Anterior cingulate cortex (tissue), 58 donors: ENCODE measurements at regions not wholly inside any gene's neighbourhood (a gene's known extent, or its start where the extent isn't known, plus 50 kb on each side); places are given as distances from the start of the nearest gene placed in this dataset.
A peak's percentile ranks its signal among the peaks of the same experiment; 100 is the strongest.

ENCODE experiments used
- DNase-seq, 58 donors: peaks; one replicate each; lab custom pipeline; 2025; lab: John Stamatoyannopoulos, UW

DNA sequence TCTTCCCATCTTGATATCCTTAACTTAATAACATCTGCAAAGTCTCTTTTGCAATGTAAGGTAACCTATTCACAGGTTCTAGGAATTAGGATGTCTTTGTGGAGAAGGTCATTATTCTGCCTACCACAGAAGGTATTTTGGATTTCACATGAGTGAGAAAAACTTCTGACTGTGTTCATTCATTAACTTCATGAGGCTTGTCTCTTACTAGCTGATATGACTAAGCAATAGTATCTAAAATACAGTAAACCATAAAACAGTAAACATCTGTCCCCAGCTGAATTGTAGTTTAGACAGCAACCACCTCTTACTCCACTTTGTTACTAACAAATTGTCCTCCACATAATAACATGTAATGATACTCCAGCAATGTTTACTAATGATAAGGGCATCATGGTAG is 198.1 kb downstream of the SEC23A start:
- DNase-seq = no peak

DNA sequence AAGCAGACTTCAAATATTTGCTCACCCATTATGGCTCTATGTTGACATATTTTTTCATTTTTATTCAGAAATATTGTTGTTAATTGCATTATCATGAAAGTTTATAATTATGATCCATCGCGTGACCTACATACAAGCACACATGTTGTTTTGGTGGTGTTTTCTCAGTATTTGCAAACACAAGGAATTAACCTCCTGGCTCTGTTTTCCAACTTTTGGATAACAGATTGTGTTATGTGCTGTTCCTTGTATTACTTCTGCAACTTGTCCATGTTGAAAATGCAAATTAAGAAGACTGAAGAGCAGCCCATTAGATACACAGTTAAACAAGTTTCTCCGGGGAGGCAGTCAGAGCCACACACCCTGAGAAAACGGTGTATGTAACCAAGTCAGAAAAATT is 201.2 kb downstream of the SEC23A start:
- no peak for DNase-seq

DNA sequence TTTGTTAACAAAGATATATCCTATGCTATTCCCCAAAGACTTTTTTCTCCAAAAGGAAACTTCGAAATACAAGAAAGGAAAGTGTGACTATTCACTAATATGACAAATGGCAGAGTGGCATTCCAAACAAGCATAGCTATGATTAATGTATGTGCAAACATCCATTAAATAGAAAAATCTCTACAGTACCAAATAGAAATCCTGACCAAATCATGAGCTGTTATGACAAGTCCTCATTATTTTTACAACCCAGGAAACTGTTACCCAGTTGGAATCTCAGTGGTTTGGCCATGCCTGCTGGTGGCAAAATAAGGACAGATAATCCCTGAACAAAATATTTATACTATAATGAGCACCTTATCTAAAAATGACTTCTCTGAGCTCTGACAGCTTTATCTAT is 202.1 kb downstream of the SEC23A start:
- DNase-seq = no peak

DNA sequence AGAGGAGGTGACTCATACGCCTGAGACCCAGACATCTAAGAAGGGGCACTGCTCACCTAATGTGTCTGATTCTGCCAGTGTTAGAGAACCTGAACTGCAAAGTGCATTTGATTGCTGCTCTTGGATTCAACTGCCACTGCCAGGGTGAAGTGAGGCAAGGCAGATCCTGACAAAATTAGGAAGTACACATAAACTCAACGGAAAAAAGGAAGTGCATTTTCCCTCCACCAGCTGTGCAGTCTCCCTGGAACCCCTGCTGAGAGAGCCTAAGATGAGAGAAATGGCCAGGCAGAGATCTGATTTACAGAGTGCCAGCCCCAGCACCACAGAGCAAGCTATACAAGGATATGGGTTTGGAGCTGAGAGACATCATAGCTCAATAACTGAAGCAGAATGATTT is 215.3 kb downstream of the SEC23A start:
- DNase-seq = no peak

DNA sequence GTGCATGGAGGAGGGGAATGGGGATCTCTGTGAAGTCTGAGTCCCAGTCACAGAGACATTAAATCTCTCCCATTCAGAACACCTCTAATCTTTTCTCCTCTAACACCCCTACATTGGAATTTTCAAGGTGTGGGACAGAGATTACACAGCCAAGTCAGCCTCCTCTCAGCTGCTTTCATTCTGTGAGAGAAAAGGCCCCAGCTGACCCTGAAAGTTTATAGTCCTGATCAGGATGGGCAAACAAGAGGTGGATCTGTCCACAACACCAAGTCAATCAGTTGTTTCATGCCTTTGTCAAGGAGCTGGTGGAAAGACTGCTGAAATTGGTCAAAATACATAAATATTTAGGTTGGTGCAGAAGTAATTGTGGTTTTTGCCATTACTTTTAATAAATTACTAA is 218.9 kb downstream of the SEC23A start:
- DNase-seq = no peak

- DNase-seq = no peak
Measured at GRCh38 chr14:38883127-38883526, 219.9 kb downstream of the SEC23A start.

- no peak for DNase-seq
Measured at GRCh38 chr14:38882533-38882932, 220.5 kb downstream of the SEC23A start.

GRCh38 chr14:38880643-38881524 is 222.2 kb downstream of the SEC23A start:
- no peak for DNase-seq

DNA sequence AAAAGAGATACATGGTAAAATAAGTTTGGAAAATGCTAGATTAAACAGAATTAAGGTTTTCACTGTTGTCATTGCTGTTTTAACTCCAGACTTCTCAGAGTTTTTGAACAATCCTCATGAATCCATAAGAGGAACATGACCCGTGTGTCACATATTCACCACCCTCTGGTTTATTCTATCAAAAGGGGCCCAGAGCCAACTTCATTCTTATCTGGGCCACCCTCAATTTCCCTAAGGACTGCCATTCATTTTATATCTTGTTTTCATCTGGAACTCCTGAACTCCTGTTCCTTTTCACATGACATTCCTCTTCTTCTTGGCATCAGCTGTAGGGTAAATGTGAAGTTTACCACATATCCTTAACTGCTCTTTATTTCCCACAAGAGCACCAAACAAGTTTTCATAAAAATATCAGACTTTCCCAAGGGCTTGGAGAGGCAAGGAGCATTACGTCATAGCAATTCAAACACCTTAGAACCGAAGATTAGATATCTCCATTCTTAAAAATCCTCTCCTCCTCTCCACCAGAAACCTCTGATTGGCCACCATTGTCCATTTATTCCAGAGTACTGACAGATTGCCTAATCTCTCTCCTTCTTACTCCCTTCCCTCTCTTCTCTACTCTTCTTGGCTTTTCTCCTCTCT is 225.2 kb downstream of the SEC23A start:
- DNase-seq = no peak

DNA sequence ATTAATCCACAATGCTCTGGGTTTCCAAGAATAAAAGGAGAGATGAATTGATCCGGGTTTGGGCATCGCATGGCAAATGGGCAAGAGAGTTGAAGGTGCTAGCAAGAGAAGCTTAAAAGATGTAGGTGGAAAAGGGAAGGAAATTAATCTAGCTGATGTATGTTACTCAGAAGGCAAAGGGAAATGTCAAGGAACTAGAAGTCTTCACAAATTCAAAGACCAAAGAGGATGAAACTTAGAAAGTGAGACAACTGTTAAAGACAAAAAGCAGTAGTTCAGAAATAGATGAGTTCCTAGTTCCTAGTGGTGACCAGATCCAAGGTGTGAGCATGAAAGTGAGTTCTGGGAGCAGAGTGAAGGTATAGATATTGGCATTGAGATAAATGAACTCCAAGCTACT is 228.3 kb downstream of the SEC23A start:
- no peak for DNase-seq

- DNase-seq = no peak
Measured at GRCh38 chr14:38873941-38874612, 229.0 kb downstream of the SEC23A start.

GRCh38 chr14:38870296-38870836 is 232.7 kb downstream of the SEC23A start:
- no peak for DNase-seq

GRCh38 chr14:38868399-38869290 is 234.4 kb downstream of the SEC23A start:
- no peak for DNase-seq

DNA sequence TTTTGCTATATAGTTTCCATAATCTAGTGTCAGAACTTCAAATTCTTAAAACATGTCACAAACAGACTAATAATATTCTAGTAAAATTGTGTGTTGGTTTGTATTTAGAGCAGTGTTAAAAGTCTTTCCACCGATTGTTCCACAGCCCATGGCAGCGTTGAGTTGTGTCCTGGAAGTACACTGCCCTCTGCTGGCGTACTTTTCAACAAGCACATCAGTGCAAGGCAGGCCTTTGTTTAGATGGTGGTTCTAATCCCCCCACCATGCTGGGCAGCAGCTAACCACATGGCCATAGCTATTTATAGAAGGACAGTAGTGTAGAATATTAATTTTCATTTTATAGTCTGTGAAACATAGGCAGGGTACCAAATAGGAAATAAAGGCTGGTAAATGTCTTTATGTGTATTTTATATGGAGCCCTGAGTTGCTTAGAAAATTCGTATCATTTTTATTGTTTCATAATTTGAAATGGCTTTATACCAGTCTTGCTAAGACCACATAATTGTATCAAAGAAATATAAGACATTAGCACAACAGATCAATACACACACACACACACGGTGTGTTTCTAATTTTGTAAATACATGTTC is 235.4 kb downstream of the SEC23A start:
- DNase-seq = peak in 53 of 58 donors; percentile 3 to 86 (median 62)

GRCh38 chr14:38866461-38866860 is 236.6 kb downstream of the SEC23A start:
- DNase-seq = no peak

DNA sequence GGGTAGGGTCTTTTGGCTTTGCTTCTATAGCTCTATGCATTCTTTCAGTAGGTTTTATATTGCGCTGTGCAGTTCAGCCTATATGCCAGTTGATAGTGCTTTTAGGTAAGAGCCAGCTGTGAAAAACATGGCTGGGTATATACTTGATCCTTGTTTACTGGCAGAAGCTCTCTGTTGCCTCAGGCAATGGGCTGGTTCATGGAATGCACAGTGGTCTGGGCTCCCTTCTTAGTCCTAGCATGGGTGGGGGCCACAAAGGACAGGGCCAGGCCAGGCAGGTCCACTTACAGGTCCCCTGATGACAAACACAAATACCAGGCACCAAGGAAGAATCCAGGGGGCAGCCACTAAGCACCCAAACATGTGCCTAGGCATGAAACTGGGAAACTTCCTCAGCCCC is 240.7 kb downstream of the SEC23A start:
- DNase-seq = no peak

DNA sequence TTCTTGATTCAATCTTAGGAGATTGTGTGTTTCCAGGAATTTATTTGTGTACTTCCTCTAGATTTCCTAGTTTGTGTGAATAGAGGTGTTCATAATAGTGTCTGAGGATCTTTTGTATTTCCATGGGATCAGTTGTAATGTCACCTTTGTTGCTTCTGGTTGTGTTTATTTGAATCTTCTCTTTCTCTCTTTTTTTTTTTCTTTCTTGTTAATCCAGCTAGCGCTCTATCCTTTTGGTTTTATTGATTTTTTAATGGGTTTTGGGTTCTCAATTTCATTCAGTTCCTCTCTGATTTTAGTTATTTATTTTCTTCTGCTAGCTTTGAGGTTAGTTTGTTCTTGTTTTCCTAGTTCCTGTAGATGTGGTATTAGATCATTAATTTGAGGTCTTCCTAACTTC is 242.5 kb downstream of the SEC23A start:
- no peak for DNase-seq

DNA sequence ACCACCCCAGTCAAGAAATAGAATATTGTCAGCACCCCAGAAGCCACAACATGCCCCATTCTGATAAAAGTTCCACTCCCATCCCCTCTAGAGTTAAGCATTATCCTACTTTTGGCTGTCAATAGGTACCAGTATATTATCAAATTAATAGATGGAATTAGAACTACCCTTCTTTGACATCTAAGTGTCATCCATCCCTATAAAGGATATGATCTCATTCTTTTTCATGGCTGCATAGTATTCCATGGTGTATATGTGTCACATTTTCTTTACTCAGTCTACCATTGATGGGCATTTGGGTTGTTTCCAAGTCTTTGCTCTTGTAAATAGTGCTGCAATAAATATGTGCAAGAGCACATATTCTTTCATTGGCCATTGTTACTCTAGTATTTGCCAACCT is 246.2 kb downstream of the SEC23A start:
- no peak for DNase-seq

DNA sequence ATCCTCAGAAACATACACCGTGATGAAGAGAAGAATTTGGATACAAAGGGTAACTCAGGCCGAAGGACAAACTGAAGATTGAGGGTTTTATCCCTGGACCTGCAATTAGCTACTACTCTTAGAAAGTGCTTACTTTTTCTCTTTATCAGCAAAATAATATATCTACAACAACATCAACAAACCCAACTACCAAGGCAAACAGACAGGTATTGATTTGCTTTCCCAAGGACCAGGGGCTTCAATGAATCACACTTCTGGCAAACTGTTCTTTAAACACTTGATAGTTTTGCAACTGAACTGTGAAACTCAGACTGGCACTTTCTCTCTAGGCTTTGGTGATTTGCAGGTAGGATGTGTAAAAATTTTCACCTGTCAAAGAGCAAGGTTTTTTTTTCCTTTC is 247.5 kb downstream of the SEC23A start:
- no peak for DNase-seq

- DNase-seq = no peak
Measured at GRCh38 chr14:38851111-38851510, 251.9 kb downstream of the SEC23A start.
